K562 (cell line): ENCODE measurements at regions not wholly inside any gene's neighbourhood (a gene's known extent, or its start where the extent isn't known, plus 50 kb on each side); places are given as distances from the start of the nearest gene placed in this dataset.

Source experiments
- CTCF ChIP-seq, 3 experiments: IDR thresholded peaks in 2 of 3; conservative IDR thresholded peaks in 1 of 3; 2 replicates each; pipeline ENCODE4 v1.5.1; 2011 to 2012; ENCODE audit warnings: low read length in 3 of 3, mild to moderate bottlenecking in 3 of 3, control low read depth in 2 of 3, improper control_type of control experiment in 1 of 3, inconsistent platforms in 1 of 3, low read depth in 1 of 3, mixed read lengths in 1 of 3, moderate library complexity in 1 of 3; ENCODE audit not compliant: insufficient read depth in 2 of 3
- PTBP1 ChIP-seq: fragments of 200-400 bp; formaldehyde crosslinking; IDR thresholded peaks from 2 replicates; pipeline ENCODE4 v1.6.1; 2017; ENCODE audit warnings: low read depth, low read length
- ZNF24 ChIP-seq: fragments of 450-650 bp; IDR thresholded peaks from 2 replicates; pipeline ENCODE4 v1.6.1; 2016

GRCh38 chr18:2409906-2410305, 161.4 kb downstream of the METTL4 start:
- TF ChIP-seq CTCF (IDR thresholded peaks at IDR 0.05 in 2 of 3, conservative IDR thresholded peaks at IDR 0.05 in 1 of 3; ENCODE audit: insufficient read depth in 2 of 3, low read depth in 1 of 3, low read length in 3 of 3) = no peak
- TF ChIP-seq PTBP1 = no peak
- TF ChIP-seq ZNF24 = no peak
